ENCODE measurements at regions not wholly inside any gene's neighbourhood (a gene's known extent, or its start where the extent isn't known, plus 50 kb on each side); places are given as distances from the start of the nearest gene placed in this dataset.
"Not testable (repeated sequence)": the region's sequence is repeated elsewhere in the genome, so short reads cannot be mapped to it uniquely, and the experiment has no call there.

- no peak for DNase-seq (ENCODE audit: low spot score)
Observed at GRCh38 chr3:87719060-87719459, 339.7 kb downstream of the CGGBP1 start.

GRCh38 chr3:87710511-87710910 lies 348.3 kb downstream of the CGGBP1 start:
- DNase-seq (ENCODE audit: low spot score) = no peak

GRCh38 chr3:87710028-87710427 lies 348.8 kb downstream of the CGGBP1 start:
- no peak for DNase-seq (ENCODE audit: low spot score)

- DNase-seq (ENCODE audit: low spot score) = no peak
Observed at GRCh38 chr3:87706176-87706575, 352.6 kb downstream of the CGGBP1 start.

- DNase-seq (ENCODE audit: low spot score) = no peak
Observed at GRCh38 chr3:87702600-87702999, 356.2 kb downstream of the CGGBP1 start.

GRCh38 chr3:87696124-87697013 lies 362.4 kb downstream of the CGGBP1 start:
- no peak for DNase-seq (ENCODE audit: low spot score)

- DNase-seq (ENCODE audit: low spot score) = no peak
Observed at GRCh38 chr3:87694678-87695077, 364.1 kb downstream of the CGGBP1 start.

- DNase-seq (ENCODE audit: low spot score) = no peak
Observed at GRCh38 chr3:87691109-87691508, 367.7 kb downstream of the CGGBP1 start.

- not testable (repeated sequence) for DNase-seq (ENCODE audit: low spot score)
Observed at GRCh38 chr3:87678984-87679660, 379.7 kb downstream of the CGGBP1 start.

- no peak for DNase-seq (ENCODE audit: low spot score)
Observed at GRCh38 chr3:87674397-87675161, 384.2 kb downstream of the CGGBP1 start.

GRCh38 chr3:87673132-87673531 lies 385.7 kb downstream of the CGGBP1 start:
- no peak for DNase-seq (ENCODE audit: low spot score)

GRCh38 chr3:87654184-87654583 lies 377.8 kb upstream of the POU1F1 start:
- no peak for DNase-seq (ENCODE audit: low spot score)

- not testable (repeated sequence) for DNase-seq (ENCODE audit: low spot score)
Observed at GRCh38 chr3:87653138-87653537, 376.8 kb upstream of the POU1F1 start.

GRCh38 chr3:87634426-87634825 lies 358.0 kb upstream of the POU1F1 start:
- no peak for DNase-seq (ENCODE audit: low spot score)

GRCh38 chr3:87627316-87627715 lies 350.9 kb upstream of the POU1F1 start:
- DNase-seq (ENCODE audit: low spot score) = no peak

GRCh38 chr3:87626546-87626945 lies 350.2 kb upstream of the POU1F1 start:
- no peak for DNase-seq (ENCODE audit: low spot score)

- no peak for DNase-seq (ENCODE audit: low spot score)
Observed at GRCh38 chr3:87625876-87626275, 349.5 kb upstream of the POU1F1 start.

GRCh38 chr3:87624860-87625259 lies 348.5 kb upstream of the POU1F1 start:
- DNase-seq (ENCODE audit: low spot score) = no peak

- no peak for DNase-seq (ENCODE audit: low spot score)
Observed at GRCh38 chr3:87621667-87622066, 345.3 kb upstream of the POU1F1 start.

- DNase-seq (ENCODE audit: low spot score) = no peak
Observed at GRCh38 chr3:87615506-87615905, 339.1 kb upstream of the POU1F1 start.

GRCh38 chr3:87614998-87615397 lies 338.6 kb upstream of the POU1F1 start:
- DNase-seq (ENCODE audit: low spot score) = no peak

GRCh38 chr3:87607234-87607633 lies 330.9 kb upstream of the POU1F1 start:
- DNase-seq (ENCODE audit: low spot score) = no peak

- no peak for DNase-seq (ENCODE audit: low spot score)
Observed at GRCh38 chr3:87595798-87596197, 319.4 kb upstream of the POU1F1 start.

Data from cerebellar cortex (tissue), 1 donor.